ENCODE measurements at regions not wholly inside any gene's neighbourhood (a gene's known extent, or its start where the extent isn't known, plus 50 kb on each side); places are given as distances from the start of the nearest gene placed in this dataset.

DNA sequence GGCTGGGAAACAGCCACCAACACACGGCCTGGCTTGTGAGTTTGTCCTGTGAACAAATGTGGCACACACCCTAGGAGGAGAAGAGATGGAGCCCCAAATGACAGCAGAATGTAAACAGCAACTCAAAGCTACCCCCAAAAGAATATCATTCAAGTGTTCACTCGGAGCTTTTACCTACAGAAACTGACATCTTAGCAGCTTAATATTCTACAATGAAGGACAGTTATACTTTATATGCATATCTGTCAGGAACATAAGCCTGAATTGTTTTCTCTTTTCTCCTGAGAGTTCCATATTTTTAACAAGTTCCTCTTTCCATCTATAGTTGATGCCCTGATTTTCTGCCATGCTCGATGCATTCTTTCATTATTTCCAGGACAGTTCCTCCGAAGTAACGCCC is 566.0 kb upstream of the MAP3K7 start:
- no peaks in the 10 kb centered on the region for H3K36me3 ChIP-seq (ENCODE audit: control insufficient read depth in 2 of 2, extremely low read depth in 1 of 2, insufficient read depth in 2 of 2, low read length in 2 of 2)
- no peaks in the 10 kb centered on the region for H4K20me1 ChIP-seq (ENCODE audit: control insufficient read depth, extremely low read depth, insufficient read depth, low read length)
- no peak overlapping the region for H3K9ac ChIP-seq (ENCODE audit: control insufficient read depth, extremely low read depth, insufficient read depth, low read length)
- H3K9me1 ChIP-seq (ENCODE audit: control insufficient read depth, extremely low read depth, insufficient read depth, low read length) = no peaks in the 10 kb centered on the region
- TF ChIP-seq, protein P1, sequence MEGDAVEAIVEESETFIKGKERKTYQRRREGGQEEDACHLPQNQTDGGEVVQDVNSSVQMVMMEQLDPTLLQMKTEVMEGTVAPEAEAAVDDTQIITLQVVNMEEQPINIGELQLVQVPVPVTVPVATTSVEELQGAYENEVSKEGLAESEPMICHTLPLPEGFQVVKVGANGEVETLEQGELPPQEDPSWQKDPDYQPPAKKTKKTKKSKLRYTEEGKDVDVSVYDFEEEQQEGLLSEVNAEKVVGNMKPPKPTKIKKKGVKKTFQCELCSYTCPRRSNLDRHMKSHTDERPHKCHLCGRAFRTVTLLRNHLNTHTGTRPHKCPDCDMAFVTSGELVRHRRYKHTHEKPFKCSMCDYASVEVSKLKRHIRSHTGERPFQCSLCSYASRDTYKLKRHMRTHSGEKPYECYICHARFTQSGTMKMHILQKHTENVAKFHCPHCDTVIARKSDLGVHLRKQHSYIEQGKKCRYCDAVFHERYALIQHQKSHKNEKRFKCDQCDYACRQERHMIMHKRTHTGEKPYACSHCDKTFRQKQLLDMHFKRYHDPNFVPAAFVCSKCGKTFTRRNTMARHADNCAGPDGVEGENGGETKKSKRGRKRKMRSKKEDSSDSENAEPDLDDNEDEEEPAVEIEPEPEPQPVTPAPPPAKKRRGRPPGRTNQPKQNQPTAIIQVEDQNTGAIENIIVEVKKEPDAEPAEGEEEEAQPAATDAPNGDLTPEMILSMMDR (optimal IDR thresholded peaks at IDR 0.05 in 1 of 3, IDR thresholded peaks at IDR 0.05 in 1 of 3, conservative IDR thresholded peaks at IDR 0.05 in 1 of 3; ENCODE audit: extremely low read depth in 1 of 3, insufficient read depth in 2 of 3, low read length in 3 of 3) = no peak
- no peak for TF ChIP-seq EZH2 (IDR thresholded peaks at IDR 0.05; ENCODE audit: low read length)
- dilution Hi-C loops (cut with MboI; ENCODE audit: extremely low pct_ligation_motif_present, low sequenced_read_pairs) = no loop called here
- no peak overlapping the region for H3K4me2 ChIP-seq (ENCODE audit: control insufficient read depth, extremely low read depth, insufficient read depth, low read depth, low read length)
- no peaks in the 10 kb centered on the region for H3K27me3 ChIP-seq (ENCODE audit: control insufficient read depth, extremely low read depth, insufficient read depth, low read length)
- FAIRE-seq = no peak
- H3K4me3 ChIP-seq (ENCODE audit: control insufficient read depth in 2 of 3, extremely low read depth in 1 of 3, insufficient read depth in 2 of 3, low read depth in 1 of 3, low read length in 3 of 3) = no peak overlapping the region
- H3K4me1 ChIP-seq (ENCODE audit: control insufficient read depth, extremely low read depth, insufficient read depth, low read length) = no peaks in the 10 kb centered on the region
- no peak overlapping the region for H3K27ac ChIP-seq (ENCODE audit: control insufficient read depth, insufficient read depth, low read length)
- DNase-seq (ENCODE audit: low read depth, low spot score) = no peak
- no peaks in the 10 kb centered on the region for H3K79me2 ChIP-seq (ENCODE audit: control insufficient read depth, insufficient read depth, low read length)
- H2AFZ ChIP-seq (ENCODE audit: control insufficient read depth, low read length) = no peak overlapping the region
- no peaks in the 10 kb centered on the region for H3K9me3 ChIP-seq (ENCODE audit: control insufficient read depth, low read depth, low read length)

DNA sequence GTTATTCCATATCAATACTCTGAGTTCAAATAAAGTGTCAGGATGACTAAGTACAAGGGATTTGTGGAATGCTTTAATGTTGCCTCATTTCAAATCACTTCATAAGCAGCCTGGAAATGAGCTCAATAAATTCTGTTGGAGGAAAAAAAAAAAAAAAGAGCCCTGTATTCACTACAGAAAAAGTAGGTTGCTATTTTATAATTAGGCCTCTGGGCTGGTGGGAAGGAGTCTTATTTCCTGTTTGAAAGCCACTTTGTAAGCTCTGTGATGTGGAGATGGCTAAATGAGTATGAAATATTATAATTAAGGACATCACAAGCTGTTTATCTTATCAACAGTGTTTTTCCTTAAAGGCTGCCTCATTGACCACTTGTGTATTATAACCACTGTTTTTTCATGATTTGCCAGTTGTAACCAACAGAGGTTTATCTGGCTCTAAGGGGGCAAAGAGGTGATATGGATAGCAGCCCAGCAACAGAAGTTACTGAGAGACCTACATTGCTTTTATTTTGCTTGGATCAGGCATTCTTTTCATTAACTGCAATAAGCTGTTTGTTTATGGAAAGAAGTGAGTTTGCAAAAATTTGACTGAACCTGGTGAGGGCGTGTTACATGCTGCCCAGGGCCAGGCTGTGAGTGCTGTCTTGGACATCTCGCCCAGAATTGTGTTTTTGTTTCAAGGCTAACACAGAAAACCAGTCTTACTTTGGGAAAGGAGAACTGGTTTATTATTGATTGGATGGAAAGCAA is 563.3 kb upstream of the MAP3K7 start:
- Histone ChIP-seq H2AFZ (ENCODE audit: control insufficient read depth, low read length) (no peak overlapping the region), H3K9ac (ENCODE audit: control insufficient read depth, extremely low read depth, insufficient read depth, low read length) (no peak overlapping the region), H3K9me1 (ENCODE audit: control insufficient read depth, extremely low read depth, insufficient read depth, low read length) (no peaks in the 10 kb centered on the region), H3K9me3 (ENCODE audit: control insufficient read depth, low read depth, low read length) (no peaks in the 10 kb centered on the region), H3K4me2 (ENCODE audit: control insufficient read depth, extremely low read depth, insufficient read depth, low read depth, low read length) (no peak overlapping the region), H3K79me2 (ENCODE audit: control insufficient read depth, insufficient read depth, low read length) (no peaks in the 10 kb centered on the region), H4K20me1 (ENCODE audit: control insufficient read depth, extremely low read depth, insufficient read depth, low read length) (no peaks in the 10 kb centered on the region), H3K27me3 (ENCODE audit: control insufficient read depth, extremely low read depth, insufficient read depth, low read length) (no peaks in the 10 kb centered on the region), H3K27ac (ENCODE audit: control insufficient read depth, insufficient read depth, low read length) (no peak overlapping the region), H3K4me3 (ENCODE audit: control insufficient read depth in 2 of 3, extremely low read depth in 1 of 3, insufficient read depth in 2 of 3, low read depth in 1 of 3, low read length in 3 of 3) (no peak overlapping the region), H3K4me1 (ENCODE audit: control insufficient read depth, extremely low read depth, insufficient read depth, low read length) (no peaks in the 10 kb centered on the region), H3K36me3 (ENCODE audit: control insufficient read depth in 2 of 2, extremely low read depth in 1 of 2, insufficient read depth in 2 of 2, low read length in 2 of 2) (no peaks in the 10 kb centered on the region)
- FAIRE-seq (no peak), DNase-seq (ENCODE audit: low read depth, low spot score) (no peak)
- dilution Hi-C loops (cut with MboI; ENCODE audit: extremely low pct_ligation_motif_present, low sequenced_read_pairs) = no loop called here
- TF ChIP-seq EZH2 (IDR thresholded peaks at IDR 0.05; ENCODE audit: low read length) = no peak
- TF ChIP-seq, protein P1 (optimal IDR thresholded peaks at IDR 0.05 in 1 of 3, IDR thresholded peaks at IDR 0.05 in 1 of 3, conservative IDR thresholded peaks at IDR 0.05 in 1 of 3; ENCODE audit: extremely low read depth in 1 of 3, insufficient read depth in 2 of 3, low read length in 3 of 3) = no peak

Data from keratinocyte (primary cell).